Cardiac fibroblast (primary cell): ENCODE measurements at regions not wholly inside any gene's neighbourhood (a gene's known extent, or its start where the extent isn't known, plus 50 kb on each side); places are given as distances from the start of the nearest gene placed in this dataset.

Experiments used
- DNase-seq, 2 donors: peaks; one replicate each; pipeline versions ENCODE4 v3.0.0 to v3.0.0-alpha.2; 2010; ENCODE audit warnings: low read depth in 2 of 2
- H3K4me3 ChIP-seq, 2 donors: replicated peaks in 1 of 2; 1 replicate in 1 of 2; 2 replicates in 1 of 2; pipeline ENCODE4 v1.5.1; 2011; ENCODE audit warnings: low read depth in 2 of 2, low read length in 2 of 2, mild to moderate bottlenecking in 2 of 2, moderate library complexity in 1 of 2
- TF ChIP-seq, protein P1 (sequence below): IDR thresholded peaks from one replicate; pipeline ENCODE4 v1.5.1; 2011; ENCODE audit warnings: low read depth, mild to moderate bottlenecking, low read length, inconsistent platforms

GRCh38 chr9:134515026-134515821, 126.4 kb upstream of the COL5A1 start:
- DNase-seq, result peak; percentile 35 to 69
- H3K4me3 ChIP-seq, result no peak overlapping the region
- TF ChIP-seq, protein P1, sequence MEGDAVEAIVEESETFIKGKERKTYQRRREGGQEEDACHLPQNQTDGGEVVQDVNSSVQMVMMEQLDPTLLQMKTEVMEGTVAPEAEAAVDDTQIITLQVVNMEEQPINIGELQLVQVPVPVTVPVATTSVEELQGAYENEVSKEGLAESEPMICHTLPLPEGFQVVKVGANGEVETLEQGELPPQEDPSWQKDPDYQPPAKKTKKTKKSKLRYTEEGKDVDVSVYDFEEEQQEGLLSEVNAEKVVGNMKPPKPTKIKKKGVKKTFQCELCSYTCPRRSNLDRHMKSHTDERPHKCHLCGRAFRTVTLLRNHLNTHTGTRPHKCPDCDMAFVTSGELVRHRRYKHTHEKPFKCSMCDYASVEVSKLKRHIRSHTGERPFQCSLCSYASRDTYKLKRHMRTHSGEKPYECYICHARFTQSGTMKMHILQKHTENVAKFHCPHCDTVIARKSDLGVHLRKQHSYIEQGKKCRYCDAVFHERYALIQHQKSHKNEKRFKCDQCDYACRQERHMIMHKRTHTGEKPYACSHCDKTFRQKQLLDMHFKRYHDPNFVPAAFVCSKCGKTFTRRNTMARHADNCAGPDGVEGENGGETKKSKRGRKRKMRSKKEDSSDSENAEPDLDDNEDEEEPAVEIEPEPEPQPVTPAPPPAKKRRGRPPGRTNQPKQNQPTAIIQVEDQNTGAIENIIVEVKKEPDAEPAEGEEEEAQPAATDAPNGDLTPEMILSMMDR, result no peak

- TF ChIP-seq, protein P1, result no peak
- no peak overlapping the region for H3K4me3 ChIP-seq
- no peak for DNase-seq
These were observed 125.1 kb upstream of the COL5A1 start for GRCh38 chr9:134516464-134516863.

- no peak overlapping the region for H3K4me3 ChIP-seq
- TF ChIP-seq, protein P1, result no peak
- no peak for DNase-seq
These were observed 124.4 kb upstream of the COL5A1 start for GRCh38 chr9:134517069-134517680.

DNA sequence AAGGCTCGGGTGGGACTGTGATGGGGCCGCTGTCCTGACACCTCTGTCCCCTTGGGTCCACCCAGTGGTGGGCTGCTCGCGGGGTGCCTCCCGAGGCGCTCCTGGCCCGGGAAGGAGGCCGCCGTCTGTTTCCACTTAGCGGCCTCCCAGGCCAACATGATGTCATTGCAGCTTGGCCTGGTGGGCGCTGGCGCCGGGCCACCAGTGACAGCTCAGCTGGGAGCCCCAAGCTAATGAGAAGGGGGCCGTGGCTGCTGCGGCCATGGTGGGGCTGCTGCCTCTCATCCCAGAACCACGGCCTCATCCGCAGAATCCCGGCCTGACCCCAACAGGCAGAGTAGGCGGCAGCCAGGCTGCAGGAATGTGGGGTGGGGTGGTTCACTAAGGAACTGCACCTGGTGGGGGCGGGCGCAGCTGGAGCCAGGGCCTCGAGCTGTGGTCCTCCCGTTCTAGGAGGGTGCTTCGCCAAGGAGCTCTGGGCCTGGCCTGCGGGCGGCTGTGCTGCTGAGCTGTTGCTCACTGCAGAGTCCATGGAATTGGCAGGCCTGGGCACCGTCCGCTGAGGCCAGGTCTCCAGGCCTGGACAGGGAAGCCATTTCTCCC, 123.5 kb upstream of the COL5A1 start:
- H3K4me3 ChIP-seq, result no peak overlapping the region
- no peak for DNase-seq
- TF ChIP-seq, protein P1, result no peak

DNA sequence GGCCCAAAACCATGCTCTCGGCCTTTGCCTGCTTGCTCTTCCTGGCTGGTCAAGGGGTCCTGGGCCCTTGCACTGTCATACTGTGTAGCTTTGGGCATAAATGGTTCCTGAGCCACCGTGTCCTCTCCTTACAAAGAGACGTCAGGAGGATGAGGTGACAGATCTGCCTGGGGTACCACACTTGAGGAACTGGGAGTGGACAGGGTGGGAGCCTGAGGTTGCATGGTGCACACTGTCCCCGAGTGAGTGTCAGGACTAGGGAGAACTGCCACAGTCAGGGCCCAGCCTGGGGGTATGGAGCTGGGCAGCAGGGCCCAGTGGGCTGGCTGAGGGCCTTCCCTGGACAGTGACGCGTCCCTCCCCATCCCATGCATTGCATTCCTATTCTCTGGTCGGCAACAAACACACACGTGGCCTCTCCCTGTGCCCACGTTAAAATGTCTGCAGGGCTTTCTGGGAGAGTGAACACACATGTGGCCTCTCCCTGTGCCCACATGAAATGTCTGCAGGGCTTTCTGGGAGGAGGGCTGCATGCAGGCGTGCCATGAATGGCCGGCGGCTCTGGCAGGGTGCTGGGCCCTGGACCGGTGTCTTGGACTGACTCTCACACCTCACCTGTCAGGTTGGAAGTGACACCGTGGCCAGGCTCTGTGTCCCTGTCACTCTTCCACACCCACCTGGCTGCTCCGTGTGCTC, 122.1 kb upstream of the COL5A1 start:
- no peak for DNase-seq
- TF ChIP-seq, protein P1, result no peak
- no peak overlapping the region for H3K4me3 ChIP-seq

DNA sequence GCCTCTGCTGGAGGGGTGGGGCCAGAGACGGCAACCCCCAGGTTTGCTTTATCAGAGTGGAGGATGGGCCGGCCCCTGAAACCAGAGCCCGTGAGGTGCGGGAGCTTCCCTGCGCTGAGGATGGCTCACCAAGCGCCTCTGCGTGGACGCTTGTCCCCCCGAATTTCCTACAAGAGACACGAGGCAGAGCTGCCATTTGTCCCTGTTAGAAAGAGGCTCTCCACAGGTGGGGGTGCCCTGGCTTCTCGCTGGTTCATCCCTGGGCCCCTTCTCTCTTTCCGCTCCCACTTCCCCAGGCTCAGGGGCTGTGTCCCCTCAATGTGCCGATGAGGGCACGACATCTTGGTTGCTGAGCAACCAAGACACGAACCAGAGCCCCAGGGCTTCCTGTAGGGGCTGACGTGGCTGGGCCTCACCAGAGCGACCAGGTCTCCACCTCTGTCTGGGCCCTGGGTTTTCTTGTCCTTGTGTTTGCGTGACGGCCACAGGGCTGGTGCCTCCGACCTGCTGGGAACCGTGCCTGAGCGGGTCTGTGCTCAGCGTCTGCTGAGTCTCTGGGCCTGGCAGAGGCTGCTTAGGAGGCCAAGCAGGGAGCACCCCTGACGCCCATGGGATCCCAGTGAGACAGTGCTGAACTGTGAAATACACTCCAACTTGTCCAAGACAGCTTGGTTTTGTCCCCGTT, 119.6 kb upstream of the COL5A1 start:
- TF ChIP-seq, protein P1, result no peak
- DNase-seq, result no peak
- H3K4me3 ChIP-seq, result no peak overlapping the region
